MM.1S (cell line): ENCODE measurements at regions not wholly inside any gene's neighbourhood (a gene's known extent, or its start where the extent isn't known, plus 50 kb on each side); places are given as distances from the start of the nearest gene placed in this dataset.

Experiments used
- CTCF ChIP-seq: fragments of 300-600 bp; sonication (generic); IDR thresholded peaks from 2 replicates; pipeline ENCODE4 v1.5.1; 2016; ENCODE audit warnings: antibody characterized with exemption, low read length, mixed read lengths
- EZH2 ChIP-seq: fragments of 300-600 bp; sonication (generic); optimal IDR thresholded peaks from 2 replicates; pipeline ENCODE3; 2017; ENCODE audit warnings: low read depth, mild to moderate bottlenecking, antibody characterized with exemption, low read length, mixed read lengths
- EZH2phosphoT487 ChIP-seq: fragments of 300-600 bp; sonication (generic); IDR thresholded peaks from 2 replicates; pipeline ENCODE4 v1.6.1; 2018; ENCODE audit warnings: antibody characterized with exemption, low read length

GRCh38 chr14:48568252-48568651, 892.8 kb upstream of the MDGA2 start:
- TF ChIP-seq EZH2 (no peak), CTCF (no peak), EZH2phosphoT487 (no peak)
